GM21825 (cell line): ENCODE measurements at regions not wholly inside any gene's neighbourhood (a gene's known extent, or its start where the extent isn't known, plus 50 kb on each side); places are given as distances from the start of the nearest gene placed in this dataset.
"Not testable (repeated sequence)": the region's sequence is repeated elsewhere in the genome, so short reads cannot be mapped to it uniquely, and the experiment has no call there.

Experiments used
- ATAC-seq: cut with Tn5 transposase; IDR thresholded peaks from one replicate; pipeline ENCODE4 v1.9.1; 2021; ENCODE audit warnings: mild to moderate bottlenecking, moderate library complexity; ENCODE audit not compliant: unreplicated experiment

GRCh38 chr2:201568217-201568820, 75.0 kb downstream of the TMEM237 start:
- ATAC-seq = no peak

- ATAC-seq = no peak
These were observed 84.1 kb downstream of the TMEM237 start for GRCh38 chr2:201559067-201559710.

- peak; percentile 55 for ATAC-seq
These were observed 84.6 kb downstream of the TMEM237 start for GRCh38 chr2:201558665-201559064.

- no peak for ATAC-seq
These were observed 85.1 kb downstream of the TMEM237 start for GRCh38 chr2:201558232-201558631.

- ATAC-seq = no peak
These were observed 91.4 kb downstream of the TMEM237 start for GRCh38 chr2:201551901-201552300.

GRCh38 chr2:201546576-201546975, 95.0 kb downstream of the STRADB start:
- no peak for ATAC-seq

GRCh38 chr2:201542291-201542690, 90.8 kb downstream of the STRADB start:
- no peak for ATAC-seq

- not testable (repeated sequence) for ATAC-seq
These were observed 87.7 kb downstream of the STRADB start for GRCh38 chr2:201539271-201539670.

- ATAC-seq = no peak
These were observed 86.5 kb downstream of the STRADB start for GRCh38 chr2:201538025-201538424.

- no peak for ATAC-seq
These were observed 85.2 kb downstream of the STRADB start for GRCh38 chr2:201536754-201537153.

GRCh38 chr2:201536046-201536445, 84.5 kb downstream of the STRADB start:
- ATAC-seq = no peak

- ATAC-seq = peak; percentile 94
These were observed 81.3 kb downstream of the STRADB start for GRCh38 chr2:201532686-201533304.
